ENCODE measurements at regions not wholly inside any gene's neighbourhood (a gene's known extent, or its start where the extent isn't known, plus 50 kb on each side); places are given as distances from the start of the nearest gene placed in this dataset.
"Not testable (repeated sequence)": the region's sequence is repeated elsewhere in the genome, so short reads cannot be mapped to it uniquely, and the experiment has no call there.

DNA sequence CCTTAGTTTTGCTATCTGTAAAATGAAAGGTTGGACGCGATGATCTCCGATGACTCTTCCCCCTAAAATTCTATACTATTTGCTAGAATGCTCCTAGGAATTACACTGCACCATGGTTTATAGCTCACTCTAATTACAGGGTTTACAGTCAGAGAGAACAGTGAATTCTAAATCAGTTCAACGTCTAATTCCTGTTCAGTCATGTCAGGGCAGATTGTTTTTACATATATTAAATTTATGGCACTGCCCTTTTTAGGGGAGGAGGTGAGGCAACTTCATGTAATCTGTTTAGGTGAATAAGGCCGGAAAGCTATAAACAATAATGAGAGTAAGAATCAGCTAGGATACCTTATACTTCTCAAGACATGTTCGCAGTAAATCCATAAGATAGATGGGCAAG, 293.9 kb downstream of the BAMBI start:
- DNase-seq = no peak

- DNase-seq = no peak
Measured at GRCh38 chr10:28971764-28972163, 294.4 kb downstream of the BAMBI start.

DNA sequence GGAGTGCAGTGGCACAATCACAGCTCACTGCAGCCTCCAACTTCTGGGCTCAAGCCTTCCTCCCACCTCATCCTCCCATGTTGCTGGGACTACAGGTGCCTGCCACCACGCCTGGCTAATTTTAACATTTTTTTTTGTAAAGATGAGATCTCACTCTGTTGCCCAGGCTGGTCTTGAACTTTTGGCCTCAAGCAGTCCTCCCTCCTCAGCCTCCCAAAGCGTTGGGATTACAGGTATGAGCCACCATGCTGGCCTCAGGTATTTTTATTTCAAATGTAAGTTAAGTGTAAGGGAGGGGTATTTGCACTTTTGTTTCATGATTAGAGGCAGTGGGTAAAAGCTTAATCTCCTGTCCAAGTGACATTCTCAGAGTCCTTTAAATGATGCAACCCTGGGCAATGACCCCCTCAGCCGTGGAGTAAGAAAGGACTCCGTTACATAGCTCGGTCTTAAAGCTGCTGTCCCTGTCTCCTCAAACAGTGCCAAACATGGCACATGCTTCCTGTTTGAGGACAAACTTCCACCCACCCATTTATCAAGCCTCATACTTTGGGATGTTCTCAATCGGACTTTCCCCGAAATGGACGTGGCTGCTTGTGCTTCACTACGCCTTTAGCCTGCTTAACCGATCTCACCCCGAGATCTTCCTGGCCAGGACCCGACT, 296.1 kb downstream of the BAMBI start:
- DNase-seq = no peak

DNA sequence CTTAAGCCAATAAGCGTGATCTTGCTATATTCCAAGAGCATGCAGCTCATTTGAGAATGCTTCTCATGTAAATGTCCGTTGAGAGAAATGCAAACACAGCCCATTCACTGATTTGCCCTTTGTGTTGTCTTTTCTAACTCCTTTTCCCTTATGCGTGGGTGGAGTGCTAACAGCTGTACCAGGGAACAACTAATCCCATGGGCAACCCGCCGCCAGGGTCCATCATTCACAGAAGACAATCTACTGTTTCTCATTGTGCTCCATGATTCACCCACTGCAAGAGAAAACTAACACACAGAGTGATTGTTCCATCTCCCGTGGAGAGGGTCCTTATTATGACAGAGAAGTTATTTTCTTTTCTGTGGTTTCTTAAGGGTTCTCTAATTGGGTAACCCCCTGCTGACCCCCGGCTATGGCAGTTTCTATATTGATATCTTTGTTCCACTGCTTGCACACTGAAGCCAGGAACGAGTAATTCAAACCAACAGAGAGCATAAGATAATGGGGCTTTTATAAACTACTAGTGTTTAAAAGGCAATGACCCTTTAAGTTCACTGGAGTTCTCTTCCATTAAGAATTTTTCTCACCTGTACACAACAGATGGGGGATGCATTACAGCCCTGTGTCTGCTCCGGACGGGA, 298.7 kb downstream of the BAMBI start:
- DNase-seq = no peak

DNA sequence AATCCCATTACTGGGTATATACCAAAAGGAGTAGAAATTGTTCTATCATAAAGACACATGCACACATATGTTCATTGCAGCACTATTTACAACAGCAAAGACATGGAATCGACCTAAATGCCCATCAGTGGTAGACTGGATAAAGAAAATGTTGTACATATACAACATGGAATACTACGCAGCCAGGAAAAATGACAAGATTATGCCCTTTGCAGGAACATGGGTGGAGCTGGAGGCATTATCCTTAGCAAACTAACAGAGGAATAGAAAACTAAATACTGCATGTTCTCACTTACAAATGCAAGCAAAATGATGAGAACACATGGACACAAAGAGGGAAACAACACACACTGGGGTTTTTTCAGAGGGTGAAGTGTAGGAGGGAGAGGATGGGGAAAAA, 300.2 kb downstream of the BAMBI start:
- no peak for DNase-seq

- no peak for DNase-seq
Measured at GRCh38 chr10:28980264-28980663, 302.9 kb downstream of the BAMBI start.

DNA sequence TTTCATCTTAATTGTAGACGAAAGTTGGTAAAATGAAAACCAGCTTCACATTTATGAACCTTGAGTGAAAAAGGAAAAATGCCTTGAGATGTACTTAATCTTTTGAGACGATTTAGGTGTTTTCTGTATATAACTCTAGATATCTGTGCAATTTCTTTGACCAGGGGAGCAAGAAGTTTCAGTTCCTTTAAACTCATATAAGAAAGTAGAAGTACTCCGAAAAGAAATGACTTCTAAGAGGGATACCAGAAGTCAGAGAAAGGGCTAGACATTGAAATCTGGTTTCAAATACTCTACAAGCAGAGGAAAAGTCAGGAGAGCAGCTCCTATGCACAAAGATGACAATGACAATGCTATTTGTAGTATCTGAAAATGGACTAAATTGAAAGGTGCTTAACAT, 303.7 kb downstream of the BAMBI start:
- no peak for DNase-seq

- no peak for DNase-seq
Measured at GRCh38 chr10:28982974-28983373, 305.7 kb downstream of the BAMBI start.

DNA sequence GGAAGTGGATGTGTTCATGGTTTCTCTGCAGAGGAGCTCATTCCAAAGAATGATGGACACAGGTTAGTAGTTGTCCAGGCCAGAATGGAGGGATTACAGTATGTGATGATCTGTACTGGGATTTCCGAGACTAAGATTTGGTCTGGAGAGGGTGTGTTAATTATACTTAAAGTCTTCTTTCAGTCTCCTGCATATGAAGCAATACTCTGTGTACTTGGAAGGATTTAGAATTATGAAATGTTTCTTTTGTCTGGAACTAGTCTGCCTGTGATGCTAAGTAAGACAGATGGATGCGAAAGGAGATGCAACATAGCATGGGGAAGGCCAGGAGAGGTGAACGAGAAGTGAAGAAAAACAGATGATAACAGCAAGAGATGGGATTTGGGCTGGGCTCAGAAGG, 305.1 kb upstream of the LYZL1 start:
- DNase-seq = no peak

- DNase-seq = peak; percentile 47
Measured at GRCh38 chr10:28984431-28984830, 304.4 kb upstream of the LYZL1 start.

DNA sequence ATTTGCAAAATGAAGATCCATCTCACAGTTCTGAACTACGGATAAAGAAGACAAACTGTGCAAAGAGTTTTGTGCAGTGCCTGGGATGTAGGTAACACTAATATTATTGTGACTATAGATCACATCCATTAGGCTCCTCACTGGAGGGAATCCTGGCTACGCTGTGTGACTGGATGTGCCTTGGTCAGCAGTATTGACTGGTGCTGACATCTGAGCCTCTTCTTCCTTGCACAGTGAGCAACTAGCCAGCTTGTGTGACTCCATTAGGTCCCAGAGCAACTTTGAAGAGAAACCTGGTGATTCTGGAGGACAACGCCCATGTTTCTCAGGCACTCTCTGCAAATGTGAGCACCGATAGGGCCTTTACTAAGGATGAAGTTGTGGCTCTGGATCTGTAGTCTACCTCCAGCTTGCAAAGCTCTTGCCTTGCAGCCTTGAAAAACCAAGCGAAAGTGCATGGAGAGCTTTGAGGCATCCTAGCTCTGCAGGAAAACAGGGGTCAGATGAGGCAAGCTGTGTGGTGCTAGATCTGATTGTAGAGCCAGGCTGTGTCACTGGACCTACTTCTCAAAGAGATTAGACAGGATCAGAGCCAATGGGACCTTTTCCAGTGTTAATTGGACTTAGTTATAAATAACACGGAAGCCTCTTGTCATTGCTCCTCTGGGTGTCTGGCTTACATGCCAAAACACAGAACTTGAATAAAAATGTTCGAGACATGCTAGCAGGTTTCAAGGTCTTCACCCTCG, 303.6 kb upstream of the LYZL1 start:
- no peak for DNase-seq

GRCh38 chr10:28986117-28986792, 302.6 kb upstream of the LYZL1 start:
- no peak for DNase-seq

DNA sequence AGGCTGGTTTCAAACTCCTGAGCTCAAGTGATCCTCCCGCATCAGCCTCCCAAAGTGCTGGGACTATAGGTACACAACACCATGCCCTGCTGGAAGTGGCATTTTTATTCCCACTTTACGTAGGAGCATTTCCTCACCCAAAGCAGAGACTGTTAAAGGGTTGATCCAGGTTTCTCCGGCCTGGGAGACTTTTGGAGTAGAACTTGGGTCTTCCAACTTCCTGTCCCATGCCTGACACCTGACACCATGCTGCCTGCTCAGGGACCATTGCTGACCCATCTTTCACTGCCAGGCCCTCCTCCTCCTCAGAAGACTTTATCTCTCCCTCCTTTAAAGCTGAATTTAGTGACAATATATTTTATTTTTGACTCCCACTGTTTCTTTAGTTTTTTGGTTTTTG, 302.0 kb upstream of the LYZL1 start:
- DNase-seq = no peak

GRCh38 chr10:28987555-28988320, 301.1 kb upstream of the LYZL1 start:
- no peak for DNase-seq

- DNase-seq = no peak
Measured at GRCh38 chr10:28988980-28989379, 299.9 kb upstream of the LYZL1 start.

DNA sequence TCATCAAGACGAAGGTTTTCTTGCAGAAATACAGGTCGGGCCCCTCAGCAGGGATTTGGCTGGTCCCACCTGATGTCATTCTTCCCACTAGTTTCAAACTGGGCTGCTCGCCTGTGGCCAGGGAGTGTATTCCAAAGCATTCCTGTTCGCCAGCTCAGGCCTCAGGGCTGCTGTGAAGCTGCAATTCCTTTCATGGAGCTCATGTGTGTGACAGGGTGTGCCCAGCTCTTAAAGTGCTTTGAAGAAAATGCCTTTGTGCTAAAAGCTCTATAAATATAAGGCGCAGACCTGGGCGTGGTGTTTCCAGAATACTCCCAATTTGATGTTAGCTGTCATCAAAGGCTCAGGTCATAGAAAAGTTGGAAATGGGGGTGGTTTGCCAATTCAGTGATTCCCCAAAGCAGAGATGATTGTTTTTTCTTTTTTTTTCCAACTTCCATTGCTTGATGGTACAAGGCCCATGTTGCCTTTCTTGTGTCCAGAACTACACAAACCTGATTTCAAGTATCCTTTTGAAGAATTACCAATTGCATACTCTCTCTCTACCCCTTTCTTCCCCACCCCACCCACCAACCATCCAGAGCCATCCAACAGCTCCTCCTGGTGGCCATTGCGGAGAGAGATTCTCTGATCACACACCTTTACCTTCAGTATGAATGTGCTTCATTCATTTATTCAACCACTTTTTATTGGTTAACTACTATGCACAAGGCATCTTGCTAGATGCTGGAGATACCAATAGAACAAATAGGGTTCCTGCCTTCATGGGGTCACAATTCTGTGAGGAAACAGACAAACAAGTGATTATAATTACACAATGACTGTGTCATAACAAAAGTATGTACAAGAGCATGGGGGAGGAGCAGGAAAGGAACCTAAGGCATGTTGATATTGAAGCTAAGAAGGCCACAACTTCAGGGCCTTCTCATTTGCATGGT, 297.3 kb upstream of the LYZL1 start:
- peak; percentile 67 for DNase-seq

- no peak for DNase-seq
Measured at GRCh38 chr10:28993056-28993455, 295.8 kb upstream of the LYZL1 start.

GRCh38 chr10:28993861-28994260, 295.0 kb upstream of the LYZL1 start:
- no peak for DNase-seq

DNA sequence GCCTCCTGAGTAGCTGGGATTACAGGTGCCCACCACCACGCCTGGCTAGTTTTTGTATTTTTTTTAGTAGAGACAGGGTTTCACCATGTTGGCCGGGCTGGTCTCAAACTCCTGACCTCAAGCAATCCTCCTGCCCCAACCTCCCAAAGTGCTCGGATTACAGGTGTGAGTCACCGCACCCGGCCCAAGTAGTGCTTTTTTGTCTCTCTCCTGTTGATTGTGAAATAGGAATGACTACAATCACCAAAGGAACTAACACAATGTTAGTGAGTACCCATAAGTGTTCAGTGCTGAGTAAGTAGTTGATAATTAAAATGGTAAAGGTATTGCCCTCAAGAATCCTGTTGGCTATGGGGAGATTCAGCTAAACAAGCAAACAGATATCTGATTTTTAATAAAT, 294.1 kb upstream of the LYZL1 start:
- DNase-seq = not testable (repeated sequence)

- DNase-seq = no peak
Measured at GRCh38 chr10:28995497-28995896, 293.4 kb upstream of the LYZL1 start.

- no peak for DNase-seq
Measured at GRCh38 chr10:28996345-28996744, 292.5 kb upstream of the LYZL1 start.
